ENCODE measurements at regions not wholly inside any gene's neighbourhood (a gene's known extent, or its start where the extent isn't known, plus 50 kb on each side); places are given as distances from the start of the nearest gene placed in this dataset.

DNA sequence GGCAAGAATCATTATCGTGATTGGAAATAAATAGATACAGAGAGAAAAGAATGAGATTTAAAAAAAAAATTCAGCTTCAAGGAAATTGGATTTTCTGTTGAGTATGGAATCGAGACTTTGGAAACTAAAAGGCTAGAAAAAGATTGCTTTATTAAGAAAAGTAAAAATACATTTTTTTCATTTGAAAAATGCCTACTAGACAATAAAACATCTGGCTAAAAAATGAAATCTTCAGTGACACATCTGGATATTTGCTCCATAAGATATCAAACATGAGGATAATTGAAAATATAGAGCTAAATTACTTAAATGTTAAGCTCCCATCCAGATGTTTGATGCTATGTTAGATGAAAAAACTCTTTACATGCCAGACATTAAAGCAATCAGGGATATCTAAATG, 879.5 kb downstream of the TSN start:
- Histone ChIP-seq H3K27me3 (ENCODE audit: control insufficient read depth in 2 of 2, insufficient read depth in 2 of 2, low read length in 2 of 2) (no peaks in the 10 kb centered on the region), H3K27ac (ENCODE audit: low read depth in 1 of 2, low read length in 2 of 2) (no peak overlapping the region), H3K9ac (ENCODE audit: insufficient read depth, low read length, poor library complexity, severe bottlenecking) (no peak overlapping the region), H3K4me1 (ENCODE audit: control insufficient read depth in 1 of 2, insufficient read depth in 2 of 2, low read length in 2 of 2) (no peaks in the 10 kb centered on the region), H3K4me2 (replicated peaks; ENCODE audit: extremely low read depth, low read length, poor library complexity, severe bottlenecking) (no peak overlapping the region), H2AFZ (ENCODE audit: insufficient read depth, low read depth, low read length, poor library complexity, severe bottlenecking) (no peak overlapping the region), H3K79me2 (ENCODE audit: insufficient read depth, low read length) (no peaks in the 10 kb centered on the region), H3K4me3 (replicated peaks in 1 of 3; ENCODE audit: low read depth in 2 of 3, low read length in 3 of 3) (no peak overlapping the region), H4K20me1 (ENCODE audit: insufficient read depth, low read length) (no peaks in the 10 kb centered on the region), H3K36me3 (replicated peaks in 1 of 2; ENCODE audit: control insufficient read depth in 1 of 2, insufficient read depth in 2 of 2, low read length in 2 of 2) (no peaks in the 10 kb centered on the region), H3K9me3 (replicated peaks in 1 of 2; ENCODE audit: control insufficient read depth in 1 of 2, insufficient read depth in 1 of 2, low read length in 2 of 2) (peaks cover 6 to 7% of the 10 kb centered on the region in 2 donors)
- intact Hi-C loops (cut with micrococcal nuclease): no loop called here
- Mint-ChIP-seq H3K4me1 (no peaks in the 10 kb centered on the region), H3K27ac (no peak overlapping the region), H3K36me3 (no peaks in the 10 kb centered on the region), H3K4me3 (no peak overlapping the region), H3K27me3 (ENCODE audit: low read depth in 3 of 3) (no peaks in the 10 kb centered on the region), H3K9me3 (peaks cover 0 to 15% (median 8%) of the 10 kb centered on the region in 7 donors)
- DNase-seq: no peak
- WGBS (ENCODE audit: insufficient coverage): no CpG with 5 or more reads among the region's 2 CpGs
- no peak for TF ChIP-seq CTCF (IDR thresholded peaks at IDR 0.05)

DNA sequence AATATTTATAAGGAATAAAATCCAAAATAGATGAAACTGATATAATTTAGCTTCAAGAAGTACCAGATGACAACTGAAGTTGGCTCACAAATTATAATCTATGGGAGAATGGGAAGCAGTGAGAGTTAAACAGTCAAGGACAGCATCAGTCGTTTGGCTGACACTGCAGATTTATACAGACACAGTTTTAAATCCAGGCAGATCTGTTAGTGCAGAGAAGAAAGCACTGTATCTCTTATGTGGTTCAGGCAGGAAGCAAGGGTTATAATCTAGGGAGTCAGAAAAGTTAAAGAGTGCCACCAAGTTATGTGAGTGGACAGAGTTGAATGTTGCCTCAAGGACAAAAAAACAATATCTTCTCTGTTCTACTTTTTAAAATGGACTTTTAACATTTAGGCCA, 880.2 kb downstream of the TSN start:
- no peak for DNase-seq
- no peaks in the 10 kb centered on the region for H4K20me1 ChIP-seq (ENCODE audit: insufficient read depth, low read length)
- Mint-ChIP-seq H3K4me1 (no peaks in the 10 kb centered on the region), H3K27me3 (ENCODE audit: low read depth in 3 of 3) (no peaks in the 10 kb centered on the region), H3K9me3 (peaks cover 3 to 19% (median 6%) of the 10 kb centered on the region in 7 donors), H3K36me3 (no peaks in the 10 kb centered on the region), H3K4me3 (no peak overlapping the region), H3K27ac (no peak overlapping the region)
- H3K27ac ChIP-seq (ENCODE audit: low read depth in 1 of 2, low read length in 2 of 2): no peak overlapping the region
- no peaks in the 10 kb centered on the region for H3K4me1 ChIP-seq (ENCODE audit: control insufficient read depth in 1 of 2, insufficient read depth in 2 of 2, low read length in 2 of 2)
- H3K4me3 ChIP-seq (replicated peaks in 1 of 3; ENCODE audit: low read depth in 2 of 3, low read length in 3 of 3): no peak overlapping the region
- H3K27me3 ChIP-seq (ENCODE audit: control insufficient read depth in 2 of 2, insufficient read depth in 2 of 2, low read length in 2 of 2): no peaks in the 10 kb centered on the region
- no peaks in the 10 kb centered on the region for H3K79me2 ChIP-seq (ENCODE audit: insufficient read depth, low read length)
- no peak overlapping the region for H3K9ac ChIP-seq (ENCODE audit: insufficient read depth, low read length, poor library complexity, severe bottlenecking)
- H3K9me3 ChIP-seq (replicated peaks in 1 of 2; ENCODE audit: control insufficient read depth in 1 of 2, insufficient read depth in 1 of 2, low read length in 2 of 2): peaks cover 6 to 7% of the 10 kb centered on the region in 2 donors
- no peaks in the 10 kb centered on the region for H3K36me3 ChIP-seq (replicated peaks in 1 of 2; ENCODE audit: control insufficient read depth in 1 of 2, insufficient read depth in 2 of 2, low read length in 2 of 2)
- intact Hi-C loops (cut with micrococcal nuclease): no loop called here
- no peak overlapping the region for H3K4me2 ChIP-seq (replicated peaks; ENCODE audit: extremely low read depth, low read length, poor library complexity, severe bottlenecking)
- no peak for TF ChIP-seq CTCF (IDR thresholded peaks at IDR 0.05)
- WGBS (ENCODE audit: insufficient coverage): 40% methylated on average over 1 of the region's 1 CpG
- no peak overlapping the region for H2AFZ ChIP-seq (ENCODE audit: insufficient read depth, low read depth, low read length, poor library complexity, severe bottlenecking)
